ENCODE measurements at regions not wholly inside any gene's neighbourhood (a gene's known extent, or its start where the extent isn't known, plus 50 kb on each side); places are given as distances from the start of the nearest gene placed in this dataset.
"Not testable (repeated sequence)": the region's sequence is repeated elsewhere in the genome, so short reads cannot be mapped to it uniquely, and the experiment has no call there.

DNA sequence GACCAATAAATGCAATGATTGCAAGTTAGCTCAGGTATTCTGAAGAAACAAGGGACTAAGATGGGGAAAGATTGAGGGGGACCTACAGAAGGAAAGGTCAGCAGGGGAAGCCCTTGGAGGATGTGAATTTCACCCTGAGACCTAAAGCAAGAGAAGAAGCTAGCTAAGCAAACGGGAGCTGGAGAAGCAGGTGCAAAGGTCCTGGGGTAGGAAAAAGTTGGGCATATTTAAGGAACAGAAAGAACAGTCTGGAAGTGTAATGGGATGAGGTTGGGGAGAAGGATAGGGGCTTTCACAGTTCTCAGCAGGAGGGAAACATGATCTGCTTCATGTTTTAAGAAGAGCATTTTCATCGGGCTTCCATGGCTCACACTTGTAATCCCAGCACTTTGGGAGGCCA, 89.7 kb upstream of the SLC45A1 start:
- no peak for DNase-seq (ENCODE audit: low spot score)

DNA sequence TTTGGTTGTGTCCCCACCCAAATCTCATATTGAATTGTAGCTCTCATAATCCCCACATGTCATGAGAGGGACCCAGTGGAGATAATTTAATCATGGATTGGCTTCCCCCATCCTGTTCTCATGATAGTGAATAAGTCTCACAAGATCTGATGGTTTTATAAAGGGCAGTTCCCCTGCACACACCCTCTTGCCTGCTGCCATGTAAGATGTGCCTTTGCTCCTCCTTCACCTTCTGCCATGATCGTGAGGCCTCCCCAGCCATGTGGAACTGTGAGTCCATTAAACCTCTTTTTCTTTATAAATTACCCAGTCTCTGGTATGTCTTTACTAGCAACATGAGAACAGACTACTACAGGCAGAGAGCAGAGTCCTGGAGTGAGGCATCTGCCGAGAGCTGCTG, 90.2 kb upstream of the SLC45A1 start:
- not testable (repeated sequence) for DNase-seq (ENCODE audit: low spot score)

DNA sequence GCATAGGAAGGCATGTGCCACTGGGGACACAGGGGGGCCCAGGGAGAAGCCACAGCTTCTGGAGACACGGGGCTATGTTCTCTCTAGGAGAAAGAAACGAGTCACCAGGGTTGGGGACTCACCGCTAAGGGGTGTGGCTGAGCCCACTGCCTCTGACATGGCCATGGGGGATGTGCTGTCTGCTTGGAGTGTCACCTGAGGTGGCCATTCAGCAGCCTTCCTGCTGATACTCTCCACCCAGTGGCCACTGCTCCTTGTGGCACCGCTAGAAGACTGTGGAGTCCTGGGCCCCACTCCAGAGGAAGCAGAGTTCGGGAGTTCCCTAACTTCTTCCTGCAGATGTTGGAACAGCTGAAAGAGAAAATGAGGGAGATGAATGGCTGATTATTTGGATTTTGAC, 91.2 kb upstream of the SLC45A1 start:
- DNase-seq (ENCODE audit: low spot score), result no peak

DNA sequence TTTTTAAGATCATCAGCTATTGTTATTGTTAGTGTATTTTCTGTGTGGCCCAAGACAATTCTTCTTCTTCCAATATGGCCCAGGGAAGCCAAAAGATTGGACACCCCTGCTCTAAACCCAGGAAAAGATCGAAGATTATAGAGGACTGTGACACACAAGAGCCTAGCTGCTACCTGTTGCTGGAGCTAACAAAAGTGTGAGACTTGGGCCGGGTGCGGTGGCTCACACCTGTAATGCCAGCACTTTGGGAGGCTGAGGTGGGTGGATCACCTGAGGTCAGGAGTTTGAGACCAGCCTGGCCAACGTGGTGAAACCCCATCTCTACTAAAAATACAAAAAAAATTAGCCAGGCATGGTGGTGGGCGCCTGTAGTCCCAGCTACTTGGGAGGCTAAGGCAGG, 91.9 kb upstream of the SLC45A1 start:
- not testable (repeated sequence) for DNase-seq (ENCODE audit: low spot score)

DNA sequence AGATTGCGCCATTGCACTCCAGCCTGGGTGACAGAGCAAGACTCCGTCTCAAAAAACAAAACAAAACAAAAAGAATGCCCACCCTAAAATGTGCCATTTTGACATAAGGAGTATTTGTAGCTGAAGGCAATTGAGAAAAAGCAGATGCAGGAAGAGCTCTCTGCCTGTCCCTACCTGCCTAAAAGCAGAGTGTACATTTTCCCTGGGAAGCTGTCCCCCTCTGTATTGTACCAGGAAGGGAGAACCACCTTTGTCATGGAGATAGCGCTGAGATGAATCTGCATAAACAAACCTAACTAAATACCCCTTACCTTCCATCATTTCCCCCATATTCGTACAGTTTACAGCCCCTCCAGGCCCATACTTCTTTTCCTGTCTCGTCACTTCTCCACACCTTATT, 94.4 kb upstream of the SLC45A1 start:
- DNase-seq (ENCODE audit: low spot score), result no peak

DNA sequence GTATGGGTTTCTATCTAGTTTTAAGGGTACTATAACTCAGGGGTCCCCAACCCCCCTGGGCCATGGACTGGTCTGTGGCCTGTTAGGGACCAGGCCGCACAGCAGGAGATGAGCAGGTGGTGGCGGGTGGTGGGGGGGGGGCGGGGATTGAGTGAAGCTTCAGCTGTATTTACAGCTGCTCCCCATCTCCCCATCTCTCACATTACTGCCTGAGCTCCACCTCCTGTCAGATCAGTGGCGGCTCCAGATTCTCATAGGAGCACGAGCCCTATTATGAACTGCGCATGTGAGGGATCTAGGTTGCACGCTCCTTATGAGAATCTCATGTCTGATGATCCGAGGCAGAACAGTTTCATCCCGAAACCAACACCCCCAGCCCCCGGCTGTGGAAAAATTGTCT, 95.1 kb upstream of the SLC45A1 start:
- DNase-seq (ENCODE audit: low spot score), result no peak

DNA sequence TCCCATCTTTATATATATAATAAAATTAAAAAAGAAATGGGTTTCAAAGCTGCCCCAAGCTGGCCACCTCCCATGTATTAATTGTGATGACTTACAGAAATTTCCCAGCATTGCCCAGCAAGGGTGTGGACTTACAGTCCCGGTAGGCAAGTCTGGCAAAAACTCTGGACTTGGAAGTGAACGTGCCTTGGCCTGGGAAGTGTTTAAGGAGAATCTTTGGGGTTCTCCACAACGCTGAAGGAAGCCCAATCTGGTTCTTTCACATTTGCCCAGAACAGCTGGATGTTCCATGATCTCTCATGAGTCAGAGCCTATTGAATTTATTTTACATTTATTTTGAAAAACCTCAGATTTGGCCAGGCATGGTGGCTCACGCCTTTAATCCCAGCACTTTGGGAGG, 98.4 kb upstream of the SLC45A1 start:
- no peak for DNase-seq (ENCODE audit: low spot score)

DNA sequence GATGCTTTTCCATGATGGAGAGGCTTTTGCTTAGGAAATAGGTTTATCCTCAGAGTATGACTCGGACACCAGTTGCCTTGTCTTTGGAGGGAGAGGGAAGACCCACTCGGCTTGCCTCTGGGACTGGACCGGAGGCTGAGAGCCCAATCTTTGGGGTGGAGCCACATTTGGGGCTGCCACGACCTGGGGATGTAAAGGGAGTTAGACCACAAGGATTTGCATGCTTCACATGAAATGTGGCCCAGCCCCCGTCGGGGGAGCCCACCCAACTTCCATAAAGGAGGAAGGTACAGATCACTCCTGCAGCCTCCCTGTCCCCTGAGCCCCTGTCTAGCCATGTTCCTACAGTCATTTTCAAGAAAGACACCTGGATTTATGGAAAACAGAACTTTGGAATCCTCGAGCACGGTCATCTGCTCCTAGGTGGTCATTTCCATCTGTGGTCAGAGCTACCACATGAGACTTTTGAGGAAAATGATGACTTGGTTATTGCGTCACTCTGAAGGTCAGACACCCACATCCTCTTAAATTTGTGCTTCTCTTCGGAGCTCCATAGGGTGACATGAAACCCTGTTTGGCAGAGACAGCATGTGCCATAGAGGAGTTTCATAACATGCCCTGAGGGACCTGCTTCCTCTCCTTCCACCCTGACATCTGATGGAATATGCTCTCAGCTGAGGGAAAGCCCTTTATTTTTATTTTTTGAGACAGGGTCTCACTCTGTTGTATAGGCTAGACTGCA, 99.4 kb upstream of the SLC45A1 start:
- DNase-seq (ENCODE audit: low spot score), result no peak

DNA sequence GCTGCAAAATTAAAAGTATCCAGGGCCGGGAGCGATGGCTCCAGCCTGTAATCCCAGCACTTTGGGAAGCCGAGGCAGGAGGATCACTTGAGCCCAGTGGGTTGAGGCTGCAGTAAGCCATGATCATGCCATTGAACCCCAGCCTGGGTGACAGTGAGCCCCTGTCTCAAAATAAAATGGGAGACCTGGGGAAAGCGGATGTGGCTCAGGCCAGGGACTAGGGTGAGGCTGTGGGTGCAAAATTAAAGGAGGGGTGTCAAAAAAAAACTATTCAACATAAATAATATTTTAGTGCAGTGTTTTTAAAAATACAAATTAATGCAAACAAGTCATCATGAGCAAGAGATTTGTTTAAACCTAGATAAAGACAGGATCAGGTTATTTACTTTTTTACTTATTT, 100.1 kb upstream of the SLC45A1 start:
- no peak for DNase-seq (ENCODE audit: low spot score)

DNA sequence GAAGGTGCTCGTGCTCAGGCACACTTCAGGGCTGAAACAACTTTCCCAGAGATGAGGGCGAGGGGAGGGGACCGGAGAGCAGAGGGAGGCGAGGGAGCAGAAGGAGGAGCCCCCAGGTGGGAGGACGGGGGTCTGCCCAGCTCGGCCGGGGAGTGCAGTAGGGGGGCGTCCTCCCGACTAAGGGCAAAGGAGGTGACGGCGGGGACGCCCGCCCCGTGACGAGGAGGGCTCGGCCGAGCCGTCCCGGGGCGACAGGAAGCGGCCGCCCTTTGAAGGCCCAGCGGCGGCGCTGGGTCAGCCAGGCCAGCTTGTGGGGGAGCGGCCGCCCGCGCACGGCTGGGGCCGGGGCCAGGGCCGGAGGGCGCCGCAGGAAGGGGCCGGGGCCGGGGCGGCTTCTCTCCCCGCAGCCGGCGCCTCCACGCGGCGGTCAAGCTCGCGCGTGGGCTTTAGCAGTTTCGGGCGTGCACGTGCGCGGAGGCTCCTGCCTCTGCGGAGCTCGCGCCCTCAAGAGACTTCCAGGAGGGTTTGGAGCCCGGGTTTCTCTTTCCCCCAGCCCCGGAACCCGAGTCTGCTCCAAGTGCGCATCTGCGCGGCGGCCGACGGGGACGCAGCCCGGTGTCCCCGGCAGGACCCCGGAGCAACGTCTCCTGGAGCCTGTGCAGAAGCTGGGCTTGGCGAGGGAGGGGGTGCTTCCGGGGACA, 100.8 kb upstream of the SLC45A1 start:
- no peak for DNase-seq (ENCODE audit: low spot score)

DNA sequence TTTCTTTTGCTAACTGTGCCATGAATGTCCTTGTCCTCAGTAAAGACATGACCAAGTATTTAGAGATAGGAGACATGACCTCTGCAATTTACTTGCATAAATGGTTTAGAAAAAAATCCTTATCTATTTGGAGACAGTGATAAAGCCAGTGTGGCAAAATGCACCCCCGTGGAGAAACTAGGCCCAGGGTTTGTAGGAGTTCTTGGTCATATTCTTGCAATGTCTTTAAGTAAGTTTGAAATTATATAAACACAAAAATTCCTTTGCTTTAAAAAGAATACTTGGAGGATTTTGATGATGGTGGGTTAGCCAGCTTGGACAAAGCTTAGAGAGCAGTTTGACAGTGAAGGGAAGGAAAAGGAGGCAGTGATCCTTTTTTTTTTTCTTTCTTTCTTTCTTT, 101.9 kb upstream of the SLC45A1 start:
- DNase-seq (ENCODE audit: low spot score), result no peak

DNA sequence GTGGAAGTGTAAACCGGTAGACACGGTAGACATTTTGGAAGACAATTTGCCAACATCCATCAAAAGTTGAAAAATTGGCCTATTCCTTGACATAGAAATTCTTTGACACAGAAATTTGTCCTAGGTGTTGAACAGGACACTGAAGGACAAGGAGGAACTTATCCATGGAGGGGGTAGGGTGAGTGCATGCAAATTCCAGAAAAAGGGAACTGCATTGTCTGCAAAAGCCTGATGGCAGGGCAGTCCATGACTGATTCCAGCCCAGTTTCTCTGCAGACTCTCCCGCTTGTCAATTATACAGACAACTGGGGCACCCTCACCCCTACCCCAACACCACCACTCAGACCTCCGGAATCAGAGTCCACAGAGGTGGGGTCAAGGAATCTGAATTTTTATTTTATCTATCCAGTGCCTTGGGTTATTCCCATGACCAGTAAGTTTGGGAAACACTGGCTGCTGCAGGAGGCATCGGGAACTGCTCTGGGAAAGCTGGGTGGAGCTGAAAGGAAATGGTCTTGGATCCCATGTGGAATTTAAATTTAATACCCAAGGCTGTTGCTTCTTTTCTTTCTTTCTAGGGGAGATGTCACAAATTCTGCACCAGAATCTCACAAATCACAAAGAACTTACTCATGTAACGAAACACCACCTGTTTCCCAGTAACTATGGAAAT, 103.3 kb upstream of the SLC45A1 start:
- no peak for DNase-seq (ENCODE audit: low spot score)

DNA sequence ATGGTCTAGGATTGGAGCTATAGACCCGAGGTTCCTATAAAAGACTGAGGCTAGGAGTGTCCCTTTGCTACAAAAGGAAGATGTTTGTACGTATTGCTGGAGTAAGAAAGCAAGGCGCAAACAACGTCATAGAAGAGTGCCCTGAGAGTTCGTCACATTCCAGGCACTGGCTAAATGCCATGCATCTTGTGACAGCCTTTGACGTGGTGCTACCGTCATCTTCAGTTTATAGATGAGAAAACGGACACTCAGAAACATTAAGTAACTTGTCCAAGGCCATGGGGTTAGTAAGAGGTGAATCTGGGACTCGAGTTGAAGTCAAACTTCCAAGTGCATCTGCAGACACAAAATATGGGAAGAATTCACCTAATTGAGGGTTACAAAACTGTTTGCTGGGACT, 104.2 kb upstream of the SLC45A1 start:
- no peak for DNase-seq (ENCODE audit: low spot score)

DNA sequence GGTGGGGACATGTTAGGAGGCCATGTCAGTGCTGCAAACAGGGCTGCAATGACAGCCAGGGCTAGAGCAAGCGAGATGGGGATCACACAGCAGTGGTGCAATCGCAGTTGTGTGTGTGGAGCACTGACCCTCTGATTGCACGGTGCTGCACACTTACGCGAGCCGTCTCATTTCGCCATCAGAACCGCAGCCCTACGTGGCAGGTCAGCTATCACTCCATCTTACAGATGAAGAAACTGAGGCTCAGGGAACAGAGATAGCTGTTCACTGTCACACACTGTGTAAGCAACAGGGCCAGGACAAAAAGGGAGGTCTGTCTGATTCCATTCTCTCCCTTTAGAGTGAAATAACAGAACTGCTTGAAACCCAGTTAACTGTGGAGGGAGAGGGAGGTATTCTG, 104.8 kb upstream of the SLC45A1 start:
- no peak for DNase-seq (ENCODE audit: low spot score)

DNA sequence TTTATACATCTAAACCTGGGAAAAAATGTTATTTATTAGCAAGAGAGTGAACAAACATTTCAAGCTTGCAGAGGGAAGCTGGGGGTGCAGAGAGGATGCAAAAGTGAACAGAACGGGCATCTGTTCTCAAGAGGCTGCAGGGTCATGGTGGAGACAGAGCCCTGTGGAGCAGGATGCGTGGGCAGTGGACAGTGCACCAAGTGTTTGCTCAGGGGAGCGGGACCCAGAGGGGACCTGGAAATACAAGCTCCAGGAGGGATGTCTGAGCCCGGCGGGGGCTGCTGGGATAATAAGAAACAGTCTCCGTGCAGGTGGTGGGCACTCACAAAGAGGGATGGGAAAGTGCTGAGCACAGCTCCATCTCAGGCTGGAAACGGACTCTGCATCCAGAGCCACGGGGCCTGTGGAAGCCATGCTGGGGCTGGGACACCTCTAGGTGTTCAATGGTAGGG, 105.3 kb upstream of the SLC45A1 start:
- no peak for DNase-seq (ENCODE audit: low spot score)

DNA sequence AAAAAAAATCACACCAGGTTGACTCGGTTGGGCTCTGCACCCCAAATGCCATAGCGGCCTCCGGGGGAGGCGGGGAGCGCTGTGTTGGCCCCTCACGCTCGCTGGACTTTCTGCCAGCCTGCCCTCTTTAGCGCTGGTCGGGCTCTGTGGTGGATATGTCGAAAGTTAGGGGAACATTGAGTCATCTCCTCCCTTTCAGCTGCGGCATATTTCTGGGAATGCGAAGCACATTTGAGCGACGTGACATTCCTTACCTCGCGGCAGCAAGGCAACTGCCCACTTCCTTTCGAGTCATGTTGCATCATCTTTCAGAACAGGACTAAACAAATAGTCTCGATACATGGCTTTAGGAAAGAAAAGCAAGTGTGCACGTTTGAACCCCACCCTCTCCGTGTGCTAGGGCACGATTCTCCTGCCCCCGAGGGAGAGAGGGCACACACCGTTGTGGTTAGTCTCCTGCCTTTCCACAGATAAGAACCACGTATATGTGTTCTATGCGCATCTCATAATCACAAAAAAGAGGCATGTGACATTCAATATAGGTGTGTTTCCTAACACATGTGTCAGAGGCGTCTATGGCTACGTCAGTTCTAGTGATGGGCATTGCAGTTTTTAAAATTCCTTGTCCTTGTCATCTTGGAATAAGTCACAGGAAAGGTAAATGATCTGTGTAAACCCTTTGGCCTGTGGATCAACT, 105.9 kb upstream of the SLC45A1 start:
- no peak for DNase-seq (ENCODE audit: low spot score)

DNA sequence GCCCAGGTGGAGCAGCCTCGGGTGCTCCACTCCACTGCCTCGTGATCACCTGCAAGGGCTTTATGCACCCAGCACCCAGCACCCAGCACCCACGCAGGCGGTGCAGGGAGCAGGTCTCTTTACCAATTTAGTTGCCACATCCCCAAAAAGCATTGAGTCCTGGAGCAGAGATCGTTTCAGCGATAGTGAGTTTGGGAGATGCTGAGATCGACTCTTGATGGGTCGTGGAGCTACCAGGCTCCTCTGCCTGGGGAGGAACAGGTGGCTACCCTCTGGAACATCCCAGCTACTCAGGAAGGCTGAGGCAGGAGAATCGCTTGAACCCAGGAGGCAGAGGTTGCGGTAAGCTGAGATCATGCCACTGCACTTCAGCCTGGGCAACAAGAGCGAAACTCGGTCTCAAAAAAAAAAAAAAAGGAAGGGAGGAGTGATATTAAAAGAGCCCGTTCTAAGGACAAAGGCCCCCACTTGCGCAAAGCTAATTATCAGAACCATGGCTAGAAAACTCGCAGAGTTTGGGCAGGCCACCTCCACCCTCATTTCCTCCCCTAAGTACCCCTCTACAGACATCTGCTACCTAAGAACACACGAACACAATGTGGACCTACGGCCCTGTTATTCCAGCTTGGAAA, 106.5 kb upstream of the SLC45A1 start:
- DNase-seq (ENCODE audit: low spot score), result no peak

DNA sequence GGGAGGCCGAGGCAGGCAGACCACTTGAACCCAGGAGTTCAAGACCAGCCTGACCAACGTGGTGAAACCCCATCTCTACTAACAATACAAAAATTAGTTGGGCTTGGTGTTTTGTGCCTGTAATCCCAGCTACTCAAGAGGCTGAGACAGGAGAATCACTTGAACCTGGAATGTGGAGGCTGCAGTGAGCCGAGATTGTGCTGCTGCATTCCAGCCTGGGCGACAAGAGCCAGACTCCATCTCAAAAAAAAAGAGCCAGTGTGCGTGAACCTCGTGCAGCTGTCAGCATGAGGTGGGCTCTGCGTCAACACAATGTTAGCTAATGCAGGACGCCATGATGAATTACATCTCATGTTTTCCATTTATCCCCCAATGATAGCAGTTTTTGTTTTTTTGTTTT, 110.7 kb upstream of the SLC45A1 start:
- DNase-seq (ENCODE audit: low spot score), result no peak

DNA sequence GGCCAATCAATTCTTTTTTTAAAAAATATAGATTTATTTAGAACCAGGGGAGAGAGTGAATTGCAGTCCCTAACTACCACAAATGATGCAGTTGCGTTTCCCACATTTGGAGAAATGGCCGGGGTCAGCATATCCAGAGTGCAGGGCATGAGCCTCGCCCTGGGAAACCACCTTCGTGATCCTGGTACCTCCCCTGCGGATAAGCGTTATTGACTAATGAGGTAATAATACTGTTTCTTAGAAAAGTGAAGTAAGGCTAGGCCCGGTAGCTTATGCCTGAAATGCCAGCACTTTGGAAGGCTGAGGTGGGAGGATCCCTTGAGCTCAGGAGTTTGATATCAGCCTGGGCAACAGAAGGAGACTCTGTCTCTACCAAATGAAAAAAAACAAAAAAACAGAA, 111.5 kb upstream of the SLC45A1 start:
- DNase-seq (ENCODE audit: low spot score), result no peak

DNA sequence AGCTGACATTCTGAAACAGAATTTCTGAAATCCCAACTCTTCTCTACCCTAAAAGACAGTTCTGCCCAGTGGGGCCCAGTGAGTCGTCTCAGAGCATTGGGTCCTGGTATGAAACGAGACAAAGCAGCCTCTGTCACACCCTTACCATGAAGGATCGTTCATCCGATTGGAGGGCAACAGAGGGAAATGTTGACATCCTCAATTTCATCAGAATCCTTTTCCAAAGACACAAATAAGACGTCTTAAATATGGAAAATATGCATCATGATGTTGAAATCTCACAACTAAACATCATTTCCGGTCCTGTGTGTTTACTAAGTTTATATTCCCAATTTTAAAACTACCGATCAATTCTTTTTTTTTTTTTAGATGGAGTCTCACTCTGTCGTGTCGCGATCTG, 112.1 kb upstream of the SLC45A1 start:
- DNase-seq (ENCODE audit: low spot score), result no peak

DNA sequence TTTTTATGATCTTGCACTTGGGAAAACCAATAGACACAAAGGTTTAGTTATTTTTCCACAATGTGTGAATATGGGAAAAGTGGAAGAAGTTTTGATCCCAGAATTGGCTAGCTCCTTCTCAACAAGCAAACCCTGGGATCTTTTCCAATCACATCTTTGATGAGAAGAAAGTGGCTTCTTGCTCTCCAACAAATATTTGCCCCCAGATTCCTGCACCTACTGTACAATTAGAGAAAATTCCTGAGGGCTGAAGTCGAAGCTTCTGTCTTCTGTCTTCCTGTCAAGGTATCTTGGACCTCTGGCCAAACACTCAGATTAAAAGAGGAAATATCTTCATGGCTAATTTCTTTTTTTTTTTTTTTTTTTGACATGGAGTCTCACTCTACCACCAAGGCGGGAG, 113.1 kb upstream of the SLC45A1 start:
- DNase-seq (ENCODE audit: low spot score), result no peak

DNA sequence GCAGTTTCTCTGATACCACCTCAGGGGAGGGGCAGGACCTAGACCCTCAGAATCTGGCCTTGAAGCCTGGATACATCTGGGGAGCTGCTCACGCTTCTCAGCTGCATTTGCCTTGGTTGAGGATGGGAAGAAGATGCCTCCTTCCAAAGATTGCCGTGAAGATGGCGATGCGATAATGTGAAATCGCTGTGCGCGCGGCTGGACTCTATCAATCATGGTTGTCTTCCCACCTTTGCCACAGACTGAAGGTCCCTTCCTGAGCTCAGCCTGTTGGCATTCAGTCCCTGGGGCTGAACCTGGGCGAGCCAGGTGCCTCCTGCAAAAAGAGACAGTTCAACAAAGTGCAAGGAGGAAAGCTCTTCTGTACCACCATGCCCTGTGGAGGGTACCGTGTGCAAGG, 114.4 kb upstream of the SLC45A1 start:
- no peak for DNase-seq (ENCODE audit: low spot score)

Measured in cerebellar cortex (tissue), 1 donor.